Mesendoderm (in vitro differentiated cells): ENCODE measurements at regions not wholly inside any gene's neighbourhood (a gene's known extent, or its start where the extent isn't known, plus 50 kb on each side); places are given as distances from the start of the nearest gene placed in this dataset.

Experiments used
- DNase-seq: peaks from one replicate; pipeline ENCODE4 v3.0.0; 2013
- H2AK5ac ChIP-seq: 2 replicates; pipeline ENCODE4 v1.6.1; 2013; ENCODE audit warnings: low read length, inconsistent platforms
- H2BK120ac ChIP-seq: 2 replicates; pipeline ENCODE4 v1.6.1; 2013; ENCODE audit warnings: low read depth, mild to moderate bottlenecking, low read length, moderate library complexity, mixed read lengths
- H2BK15ac ChIP-seq: replicated peaks from 2 replicates; pipeline ENCODE4 v1.6.1; 2013; ENCODE audit warnings: low read depth, mild to moderate bottlenecking, moderate library complexity
- H2BK5ac ChIP-seq: 2 replicates; pipeline ENCODE4 v1.6.1; 2013; ENCODE audit warnings: low read length, inconsistent platforms
- H3K18ac ChIP-seq: 2 replicates; pipeline ENCODE4 v1.6.1; 2013; ENCODE audit warnings: mild to moderate bottlenecking, low read length, mixed read lengths
- H3K23ac ChIP-seq: one replicate; pipeline ENCODE4 v1.6.1; 2013; ENCODE audit warnings: low read length
- H3K27ac ChIP-seq: 2 replicates; pipeline ENCODE4 v1.5.1; 2013; ENCODE audit warnings: low read depth, mild to moderate bottlenecking, inconsistent platforms, low read length, moderate library complexity
- H3K27me3 ChIP-seq: 2 replicates; pipeline ENCODE4 v1.6.1; 2013; ENCODE audit warnings: low read length, control low read depth, mild to moderate bottlenecking, inconsistent platforms; ENCODE audit not compliant: insufficient read depth, poor library complexity
- H3K36me3 ChIP-seq: 2 replicates; pipeline ENCODE4 v1.6.1; 2013; ENCODE audit warnings: low read length, inconsistent platforms; ENCODE audit not compliant: control insufficient read depth, insufficient read depth
- H3K4ac ChIP-seq: one replicate; pipeline ENCODE4 v1.6.1; 2013; ENCODE audit warnings: low read depth, mild to moderate bottlenecking, low read length, moderate library complexity
- H3K4me1 ChIP-seq: 2 replicates; pipeline ENCODE4 v1.6.1; 2013; ENCODE audit warnings: low read depth, low read length, inconsistent platforms; ENCODE audit not compliant: control insufficient read depth
- H3K4me2 ChIP-seq: 2 replicates; pipeline ENCODE4 v1.6.1; 2013; ENCODE audit warnings: low read length
- H3K4me3 ChIP-seq: 2 replicates; pipeline ENCODE4 v1.5.1; 2013; ENCODE audit warnings: mild to moderate bottlenecking, low read length
- H3K56ac ChIP-seq: one replicate; pipeline ENCODE4 v1.6.1; 2013; ENCODE audit warnings: low read length
- H3K79me1 ChIP-seq: 2 replicates; pipeline ENCODE4 v1.6.1; 2013; ENCODE audit warnings: low read length, inconsistent platforms
- H3K79me2 ChIP-seq: 2 replicates; pipeline ENCODE4 v1.6.1; 2013; ENCODE audit warnings: mild to moderate bottlenecking, low read length; ENCODE audit not compliant: control insufficient read depth, insufficient read depth
- H3K9ac ChIP-seq: 2 replicates; pipeline ENCODE4 v1.6.1; 2013; ENCODE audit warnings: low read length, inconsistent platforms
- H4K5ac ChIP-seq: one replicate; pipeline ENCODE4 v1.6.1; 2013; ENCODE audit warnings: low read length
- H4K8ac ChIP-seq: one replicate; pipeline ENCODE4 v1.6.1; 2013; ENCODE audit warnings: low read depth, mild to moderate bottlenecking, control low read depth, low read length, moderate library complexity
- WGBS: extraction: QIAGEN DNeasy Blood & Tissue Kit; methylation state at CpG from one replicate; pipeline ENCODE4 v1.1.7; 2013; ENCODE audit warnings: low lambda C conversion rate, missing lambda C conversion rate; ENCODE audit not compliant: insufficient coverage; ENCODE audit errors: extremely low coverage; 5-methylcytosine and 5-hydroxymethylcytosine counted together

DNA sequence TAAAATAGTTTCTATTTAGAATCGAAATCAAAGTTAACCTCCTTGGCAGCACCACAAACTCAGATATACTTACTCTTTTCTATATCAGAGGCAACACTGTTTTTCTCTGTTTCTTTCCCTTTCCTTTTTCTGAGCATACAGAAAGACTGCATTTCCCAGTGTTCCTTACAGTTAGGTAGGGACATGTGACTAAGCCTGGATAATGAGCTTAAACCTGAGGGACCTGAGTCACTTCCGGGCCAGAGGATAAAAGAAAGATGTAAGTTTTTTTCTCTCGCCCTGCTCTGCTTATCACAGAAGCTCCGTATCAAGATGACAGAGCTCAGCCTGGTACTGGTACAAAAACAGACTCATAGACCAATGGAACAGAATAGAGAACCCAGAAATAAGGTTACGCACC, 531.9 kb downstream of the KLF12 start:
- Histone ChIP-seq H3K18ac (no peak overlapping the region), H2BK5ac (no peak overlapping the region), H4K8ac (no peak overlapping the region), H3K79me1 (no peaks in the 10 kb centered on the region), H3K79me2 (no peaks in the 10 kb centered on the region), H2AK5ac (no peak overlapping the region), H3K56ac (no peak overlapping the region), H3K4me2 (no peak overlapping the region), H3K4ac (no peak overlapping the region), H3K27ac (no peak overlapping the region), H2BK15ac (no peak overlapping the region), H4K5ac (no peak overlapping the region), H2BK120ac (no peak overlapping the region), H3K27me3 (no peaks in the 10 kb centered on the region), H3K36me3 (no peaks in the 10 kb centered on the region), H3K23ac (no peak overlapping the region), H3K4me1 (no peaks in the 10 kb centered on the region), H3K4me3 (no peak overlapping the region), H3K9ac (no peak overlapping the region)
- peak; percentile 60 for DNase-seq
- 100% methylated on average over 1 of the region's 5 CpGs for WGBS

DNA sequence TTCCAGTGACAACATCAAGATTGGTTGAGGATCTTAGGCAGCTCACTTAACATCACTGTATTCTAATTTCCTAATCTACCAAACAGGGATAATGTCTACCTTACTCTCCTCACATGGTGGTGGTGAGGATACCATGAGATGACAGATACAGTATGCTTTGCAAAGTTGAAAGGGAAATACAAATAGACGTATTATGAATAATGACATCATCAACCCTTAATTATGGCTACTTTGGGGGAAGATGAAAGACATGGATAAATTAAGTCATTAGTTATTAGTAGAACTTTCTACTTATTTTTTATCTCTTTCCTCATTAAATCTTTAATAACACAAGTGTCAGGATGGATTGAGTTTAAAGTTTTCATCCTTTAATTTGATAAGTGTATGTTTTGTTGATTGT, 532.5 kb downstream of the KLF12 start:
- WGBS, result no CpG with 5 or more reads among the region's 1 CpG
- DNase-seq, result no peak
- Histone ChIP-seq H3K4me1 (no peaks in the 10 kb centered on the region), H2AK5ac (no peak overlapping the region), H3K27ac (no peak overlapping the region), H3K4me2 (no peak overlapping the region), H2BK120ac (no peak overlapping the region), H3K9ac (no peak overlapping the region), H3K36me3 (no peaks in the 10 kb centered on the region), H3K4me3 (no peak overlapping the region), H4K8ac (no peak overlapping the region), H4K5ac (no peak overlapping the region), H3K4ac (no peak overlapping the region), H3K79me1 (no peaks in the 10 kb centered on the region), H3K56ac (no peak overlapping the region), H2BK5ac (no peak overlapping the region), H3K79me2 (no peaks in the 10 kb centered on the region), H3K23ac (no peak overlapping the region), H3K18ac (no peak overlapping the region), H3K27me3 (no peaks in the 10 kb centered on the region), H2BK15ac (no peak overlapping the region)

DNA sequence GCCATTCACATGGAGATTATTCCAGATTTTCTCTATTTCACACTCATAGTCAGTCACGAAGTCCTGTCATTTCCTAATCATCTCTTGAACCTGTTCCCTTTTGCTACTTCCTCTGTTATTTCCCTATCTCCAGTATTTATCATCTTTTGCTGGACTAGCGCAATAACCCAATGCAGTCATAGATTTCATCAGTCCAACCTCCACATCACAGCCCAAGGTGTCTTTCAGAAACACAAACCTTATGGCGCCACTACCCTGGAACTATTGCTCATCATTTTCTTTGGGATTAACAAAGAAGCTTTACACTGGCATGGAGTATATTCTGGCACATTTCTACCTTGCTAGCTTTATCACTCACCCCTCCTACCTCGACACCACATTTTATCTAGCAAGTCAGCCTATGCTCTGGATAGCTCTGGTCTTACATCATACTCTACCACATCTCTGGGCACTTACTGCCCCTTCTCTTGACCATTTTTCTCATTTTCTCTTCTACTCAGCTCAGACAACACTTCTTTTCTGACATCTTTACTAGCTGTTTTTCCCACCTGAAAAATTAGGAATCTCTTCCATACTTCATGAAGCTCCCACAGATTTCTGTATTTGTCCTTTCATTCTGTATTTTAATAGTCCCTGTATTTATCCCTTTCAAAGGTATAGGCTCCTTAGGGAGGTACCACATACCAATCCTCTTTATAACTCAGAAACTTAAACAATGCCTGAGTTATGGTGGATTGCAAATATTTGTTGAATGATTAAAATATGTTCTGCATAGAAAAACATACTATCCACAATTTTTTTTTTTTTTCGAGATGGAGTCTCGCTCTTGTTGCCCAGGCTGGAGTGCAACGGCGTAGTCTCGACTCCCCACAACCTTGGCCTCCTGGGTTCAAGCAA, 534.7 kb downstream of the KLF12 start:
- no peak overlapping the region for H4K8ac ChIP-seq
- H3K9ac ChIP-seq, result no peak overlapping the region
- no peaks in the 10 kb centered on the region for H3K79me1 ChIP-seq
- WGBS, result no CpG with 5 or more reads among the region's 9 CpGs
- no peak overlapping the region for H3K4me3 ChIP-seq
- no peak overlapping the region for H3K4me2 ChIP-seq
- H3K27ac ChIP-seq, result no peak overlapping the region
- DNase-seq, result no peak
- H3K4ac ChIP-seq, result no peak overlapping the region
- H3K36me3 ChIP-seq, result no peaks in the 10 kb centered on the region
- no peak overlapping the region for H3K23ac ChIP-seq
- H2BK15ac ChIP-seq, result no peak overlapping the region
- H2BK120ac ChIP-seq, result no peak overlapping the region
- no peak overlapping the region for H4K5ac ChIP-seq
- H3K79me2 ChIP-seq, result no peaks in the 10 kb centered on the region
- no peak overlapping the region for H3K18ac ChIP-seq
- no peaks in the 10 kb centered on the region for H3K4me1 ChIP-seq
- H2BK5ac ChIP-seq, result no peak overlapping the region
- no peaks in the 10 kb centered on the region for H3K27me3 ChIP-seq
- no peak overlapping the region for H2AK5ac ChIP-seq
- H3K56ac ChIP-seq, result no peak overlapping the region

DNA sequence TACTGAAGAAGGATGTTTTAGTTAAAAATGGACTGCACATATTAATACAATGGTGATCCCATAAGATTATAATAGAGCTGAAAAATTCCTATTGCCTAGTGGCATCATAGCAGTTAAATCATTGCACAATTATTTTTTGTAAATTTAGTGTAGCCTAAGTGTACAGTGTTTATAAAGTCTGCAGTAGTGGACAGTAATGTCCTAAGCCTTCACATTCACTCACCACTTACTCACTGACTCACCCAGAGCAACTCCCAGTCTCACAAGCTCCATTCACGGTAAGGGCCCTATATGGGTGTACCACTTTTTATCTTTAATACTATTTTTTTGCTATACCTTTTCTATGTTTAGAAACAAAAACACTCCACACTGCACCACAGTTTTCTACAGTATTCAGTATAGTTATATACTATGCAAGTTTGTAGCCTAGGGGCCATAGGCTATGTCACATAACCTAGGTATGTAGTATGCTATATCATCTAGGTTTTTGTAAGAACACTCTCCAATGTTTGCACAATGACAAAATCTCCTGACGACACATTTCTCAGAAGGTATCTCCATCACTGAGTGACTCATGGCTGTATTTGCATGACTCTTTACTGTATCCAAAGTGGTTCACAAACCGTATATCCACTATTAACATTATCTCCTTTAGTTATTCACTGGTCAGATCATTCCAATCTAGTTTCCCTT, 536.0 kb downstream of the KLF12 start:
- WGBS, result no CpG with 5 or more reads among the region's 3 CpGs
- H3K56ac ChIP-seq, result no peak overlapping the region
- H2AK5ac ChIP-seq, result no peak overlapping the region
- H2BK120ac ChIP-seq, result no peak overlapping the region
- no peak overlapping the region for H3K27ac ChIP-seq
- no peak for DNase-seq
- H3K18ac ChIP-seq, result no peak overlapping the region
- no peak overlapping the region for H3K4me3 ChIP-seq
- H3K23ac ChIP-seq, result no peak overlapping the region
- no peaks in the 10 kb centered on the region for H3K36me3 ChIP-seq
- no peak overlapping the region for H4K8ac ChIP-seq
- no peaks in the 10 kb centered on the region for H3K79me2 ChIP-seq
- no peak overlapping the region for H2BK15ac ChIP-seq
- H3K27me3 ChIP-seq, result no peaks in the 10 kb centered on the region
- no peak overlapping the region for H2BK5ac ChIP-seq
- no peak overlapping the region for H3K9ac ChIP-seq
- no peak overlapping the region for H3K4ac ChIP-seq
- H4K5ac ChIP-seq, result no peak overlapping the region
- no peak overlapping the region for H3K4me2 ChIP-seq
- no peaks in the 10 kb centered on the region for H3K79me1 ChIP-seq
- H3K4me1 ChIP-seq, result no peaks in the 10 kb centered on the region

DNA sequence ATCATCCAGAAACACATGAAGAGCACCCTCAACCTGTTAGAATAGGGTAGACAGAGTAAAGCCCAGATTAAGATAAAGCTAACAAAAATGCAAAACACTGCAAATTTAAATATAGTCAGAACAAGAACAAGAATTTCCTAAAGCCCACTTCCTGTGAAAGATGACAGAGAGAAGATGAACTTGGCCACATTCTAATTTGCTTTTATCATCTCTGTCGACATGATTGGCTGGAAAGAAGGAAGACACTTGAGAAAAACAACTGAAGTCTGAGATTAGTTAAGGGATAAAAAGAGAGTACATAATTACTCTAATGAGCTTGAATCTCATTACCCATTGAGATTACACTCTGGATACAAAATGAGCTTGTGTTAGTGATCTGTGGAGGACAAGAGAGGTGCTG, 537.6 kb downstream of the KLF5 start:
- Histone ChIP-seq H3K36me3 (no peaks in the 10 kb centered on the region), H3K4me2 (no peak overlapping the region), H3K4me1 (no peaks in the 10 kb centered on the region), H3K79me1 (no peaks in the 10 kb centered on the region), H2BK5ac (no peak overlapping the region), H2BK15ac (no peak overlapping the region), H3K79me2 (no peaks in the 10 kb centered on the region), H3K4me3 (no peak overlapping the region), H4K5ac (no peak overlapping the region), H2BK120ac (no peak overlapping the region), H3K4ac (no peak overlapping the region), H3K23ac (no peak overlapping the region), H2AK5ac (no peak overlapping the region), H3K56ac (no peak overlapping the region), H3K18ac (no peak overlapping the region), H3K9ac (no peak overlapping the region), H3K27me3 (no peaks in the 10 kb centered on the region), H4K8ac (no peak overlapping the region), H3K27ac (no peak overlapping the region)
- DNase-seq, result no peak
- no CpG with 5 or more reads among the region's 1 CpG for WGBS
